Liver (tissue), 8 donors: ENCODE measurements at regions not wholly inside any gene's neighbourhood (a gene's known extent, or its start where the extent isn't known, plus 50 kb on each side); places are given as distances from the start of the nearest gene placed in this dataset.

Experiments used
- DNase-seq: peaks from one replicate; pipeline ENCODE4 v3.0.0-alpha.2; 2017; ENCODE audit warnings: low spot score
- H3K27ac ChIP-seq, 2 donors: one replicate each; pipeline ENCODE4 v1.7.0; 2013; ENCODE audit warnings: inconsistent platforms in 2 of 2, low read length in 2 of 2, control low read depth in 1 of 2, low read depth in 1 of 2, mild to moderate bottlenecking in 1 of 2
- H3K27me3 ChIP-seq, 4 donors: one replicate each; pipeline versions ENCODE4 v1.6.1 to v1.7.0; 2013; ENCODE audit warnings: low read length in 3 of 4, inconsistent platforms in 1 of 4, mild to moderate bottlenecking in 1 of 4, moderate library complexity in 1 of 4; ENCODE audit not compliant: control insufficient read depth in 4 of 4, insufficient read depth in 4 of 4
- H3K36me3 ChIP-seq, 4 donors: one replicate each; pipeline versions ENCODE4 v1.6.1 to v1.7.0; 2013; ENCODE audit warnings: low read length in 3 of 4, mild to moderate bottlenecking in 3 of 4, low read depth in 1 of 4, moderate library complexity in 1 of 4; ENCODE audit not compliant: control insufficient read depth in 4 of 4, insufficient read depth in 3 of 4
- H3K4me1 ChIP-seq, 4 donors: one replicate each; pipeline versions ENCODE4 v1.6.1 to v1.7.0; 2013; ENCODE audit warnings: low read length in 3 of 4, mild to moderate bottlenecking in 3 of 4, moderate library complexity in 1 of 4; ENCODE audit not compliant: control insufficient read depth in 4 of 4, insufficient read depth in 4 of 4
- H3K4me3 ChIP-seq, 3 donors: one replicate each; pipeline versions ENCODE4 v1.6.1 to v1.7.0; 2013; ENCODE audit warnings: low read length in 3 of 3, control low read depth in 1 of 3, low read depth in 1 of 3, mild to moderate bottlenecking in 1 of 3
- H3K9ac ChIP-seq, 2 donors: one replicate each; pipeline ENCODE4 v1.7.0; 2013; ENCODE audit warnings: low read length in 2 of 2, mild to moderate bottlenecking in 2 of 2, moderate library complexity in 2 of 2, control low read depth in 1 of 2, low read depth in 1 of 2
- H3K9me3 ChIP-seq, 4 donors: one replicate each; pipeline versions ENCODE4 v1.6.1 to v1.7.0; 2013; ENCODE audit warnings: low read length in 3 of 4; ENCODE audit not compliant: control insufficient read depth in 4 of 4
- ATF3 ChIP-seq: IDR thresholded peaks from 2 replicates; pipeline ENCODE4 v1.6.1; 2016; ENCODE audit warnings: antibody characterized with exemption
- CTCF ChIP-seq: fragments of 150-350 bp; IDR thresholded peaks from 2 replicates; pipeline ENCODE4 v1.5.1; 2017; ENCODE audit warnings: improper control_type of control experiment, low read depth, low read length; ENCODE audit not compliant: missing input control
- EGR1 ChIP-seq, 2 donors: IDR thresholded peaks; 2 replicates each; pipeline ENCODE4 v1.6.1; 2016 to 2018; ENCODE audit warnings: antibody characterized with exemption in 2 of 2, low read depth in 2 of 2
- FOXA1 ChIP-seq: IDR thresholded peaks from 2 replicates; pipeline ENCODE4 v1.6.1; 2016; ENCODE audit warnings: antibody characterized with exemption
- FOXA2 ChIP-seq: IDR thresholded peaks from 2 replicates; pipeline ENCODE4 v1.6.1; 2016; ENCODE audit warnings: antibody characterized with exemption
- GABPA ChIP-seq, 2 donors: IDR thresholded peaks in 1 of 2; conservative IDR thresholded peaks in 1 of 2; 2 replicates each; pipeline ENCODE4 v1.6.1; 2016; ENCODE audit warnings: antibody characterized with exemption in 2 of 2, mild to moderate bottlenecking in 1 of 2, moderate library complexity in 1 of 2
- HNF4A ChIP-seq, 2 donors: conservative IDR thresholded peaks; 2 replicates each; pipeline ENCODE4 v1.6.1; 2016; ENCODE audit warnings: antibody characterized with exemption in 2 of 2, mild to moderate bottlenecking in 2 of 2
- HNF4G ChIP-seq: IDR thresholded peaks from 2 replicates; pipeline ENCODE4 v1.6.1; 2016; ENCODE audit warnings: antibody characterized with exemption
- JUND ChIP-seq, 2 donors: IDR thresholded peaks; 2 replicates each; pipeline ENCODE4 v1.6.1; 2016; ENCODE audit warnings: antibody characterized with exemption in 2 of 2
- MAX ChIP-seq: IDR thresholded peaks from 2 replicates; pipeline ENCODE4 v1.6.1; 2016; ENCODE audit warnings: antibody characterized with exemption
- NR2F2 ChIP-seq: IDR thresholded peaks from 2 replicates; pipeline ENCODE4 v1.6.1; 2016; ENCODE audit warnings: antibody characterized with exemption
- RAD21 ChIP-seq, 2 donors: IDR thresholded peaks; 2 replicates each; pipeline ENCODE4 v1.6.1; 2016; ENCODE audit warnings: antibody characterized with exemption in 2 of 2, mild to moderate bottlenecking in 2 of 2
- REST ChIP-seq: IDR thresholded peaks from 2 replicates; pipeline ENCODE4 v1.6.1; 2016; ENCODE audit warnings: antibody characterized with exemption, mild to moderate bottlenecking
- RXRA ChIP-seq, 2 donors: IDR thresholded peaks; 2 replicates each; pipeline ENCODE4 v1.6.1; 2017 to 2018; ENCODE audit warnings: antibody characterized with exemption in 2 of 2, mild to moderate bottlenecking in 1 of 2
- SP1 ChIP-seq: IDR thresholded peaks from 2 replicates; pipeline ENCODE4 v1.6.1; 2018; ENCODE audit warnings: antibody characterized with exemption, mild to moderate bottlenecking
- TAF1 ChIP-seq: conservative IDR thresholded peaks from 2 replicates; pipeline ENCODE4 v1.6.1; 2016; ENCODE audit warnings: antibody characterized with exemption, mild to moderate bottlenecking
- YY1 ChIP-seq: IDR thresholded peaks from 2 replicates; pipeline ENCODE4 v1.6.1; 2016; ENCODE audit warnings: antibody characterized with exemption, mild to moderate bottlenecking
- ZBTB33 ChIP-seq: IDR thresholded peaks from 2 replicates; pipeline ENCODE4 v1.6.1; 2016; ENCODE audit warnings: antibody characterized with exemption
- WGBS: extraction: QIAGEN DNeasy Blood & Tissue Kit; methylation state at CpG from one replicate; pipeline ENCODE4 v1.1.7; 2013; 5-methylcytosine and 5-hydroxymethylcytosine counted together
- donor health status: healthy.
- donor health status: healthy.
- donor health status: healthy.
- donor health status: healthy.
- donor health status: healthy.

GRCh38 chr2:82198809-82199492 lies 1894.4 kb upstream of the LRRTM1 start:
- no peak overlapping the region for H3K9ac ChIP-seq
- no peak for TF ChIP-seq JUND (IDR thresholded peaks at IDR 0.05)
- no peak for TF ChIP-seq CTCF
- TF ChIP-seq ZBTB33: no peak
- no peak for TF ChIP-seq RAD21 (IDR thresholded peaks at IDR 0.05)
- TF ChIP-seq HNF4A (conservative IDR thresholded peaks at IDR 0.05): no peak
- TF ChIP-seq REST: no peak
- TF ChIP-seq HNF4G: no peak
- no peak for TF ChIP-seq ATF3
- no peak for TF ChIP-seq MAX
- TF ChIP-seq FOXA1: no peak
- TF ChIP-seq SP1: no peak
- TF ChIP-seq RXRA (IDR thresholded peaks at IDR 0.05): no peak
- no peak for TF ChIP-seq NR2F2
- TF ChIP-seq EGR1 (IDR thresholded peaks at IDR 0.05; ENCODE audit: low read depth in 2 of 2): no peak
- TF ChIP-seq FOXA2: no peak
- no peak for TF ChIP-seq YY1
- TF ChIP-seq GABPA (IDR thresholded peaks at IDR 0.05 in 1 of 2, conservative IDR thresholded peaks at IDR 0.05 in 1 of 2): no peak
- TF ChIP-seq TAF1: no peak
- H3K27ac ChIP-seq: no peak overlapping the region
- no peak for DNase-seq
- peaks cover 0 to 4% (median 0%) of the 10 kb centered on the region in 4 donors for H3K9me3 ChIP-seq
- H3K4me3 ChIP-seq: no peak overlapping the region
- no peaks in the 10 kb centered on the region for H3K4me1 ChIP-seq
- H3K36me3 ChIP-seq: no peaks in the 10 kb centered on the region
- H3K27me3 ChIP-seq: no peaks in the 10 kb centered on the region
- WGBS: 75% methylated on average over 4 of the region's 4 CpGs
